Tibial nerve (tissue), 4 donors: ENCODE measurements at regions not wholly inside any gene's neighbourhood (a gene's known extent, or its start where the extent isn't known, plus 50 kb on each side); places are given as distances from the start of the nearest gene placed in this dataset.

Source experiments
- CTCF ChIP-seq, 5 experiments: fragments of 200-600 bp in 3 of 5; fragments of 450-650 bp in 2 of 5; sonication (generic) in 3 of 5; IDR thresholded peaks; one replicate each; pipeline ENCODE4 v1.5.1; 2016 to 2019; ENCODE audit warnings: antibody characterized with exemption in 5 of 5, mild to moderate bottlenecking in 3 of 5, moderate library complexity in 2 of 5
- EP300 ChIP-seq, 2 donors: sonication (generic); formaldehyde crosslinking; IDR thresholded peaks; one replicate each; pipeline ENCODE4 v1.6.1; 2017; ENCODE audit warnings: antibody characterized with exemption in 2 of 2, mild to moderate bottlenecking in 1 of 2
- POLR2A ChIP-seq, 2 donors: fragments of 450-650 bp; IDR thresholded peaks; one replicate each; pipeline ENCODE4 v1.6.1; 2017; ENCODE audit warnings: antibody characterized with exemption in 2 of 2, mild to moderate bottlenecking in 2 of 2, moderate library complexity in 2 of 2

- TF ChIP-seq CTCF (IDR thresholded peaks at IDR 0.05) (no peak), POLR2A (IDR thresholded peaks at IDR 0.05) (no peak), EP300 (IDR thresholded peaks at IDR 0.05) (no peak)
These were observed 84.1 kb upstream of the ZDHHC17 start for GRCh38 chr12:76679778-76680177.
